Neural cell (in vitro differentiated cells): ENCODE measurements at regions not wholly inside any gene's neighbourhood (a gene's known extent, or its start where the extent isn't known, plus 50 kb on each side); places are given as distances from the start of the nearest gene placed in this dataset.

ENCODE experiments used
- H2AFZ ChIP-seq: fragments of 200-600, 300-800 bp; sonication (generic), shearing (Covaris generic); 2 replicates; pipeline ENCODE4 v1.6.0; 2014; ENCODE audit warnings: low read depth, mild to moderate bottlenecking, antibody characterized with exemption, low read length, moderate library complexity
- H3F3A ChIP-seq: fragments of 200-600 bp; shearing (Covaris generic); 2 replicates; pipeline ENCODE4 v1.6.1; 2016; ENCODE audit warnings: mild to moderate bottlenecking, moderate library complexity, mixed read lengths, antibody characterized with exemption, low read length; ENCODE audit not compliant: insufficient read depth, poor library complexity, severe bottlenecking
- H3K27ac ChIP-seq: fragments of 200-600, 300-800 bp; sonication (generic), shearing (Covaris generic); 2 replicates; pipeline ENCODE4 v1.5.1; 2014; ENCODE audit warnings: mild to moderate bottlenecking, low read length, moderate library complexity
- H3K27me3 ChIP-seq: fragments of 300-800, 200-600 bp; sonication (generic), shearing (Covaris generic); 2 replicates; pipeline ENCODE4 v1.6.0; 2014; ENCODE audit warnings: mild to moderate bottlenecking, low read depth, low read length, moderate library complexity; ENCODE audit not compliant: insufficient read depth
- H3K36me3 ChIP-seq: fragments of 300-800, 200-600 bp; sonication (generic), shearing (Covaris generic); 2 replicates; pipeline ENCODE4 v1.5.1; 2014; ENCODE audit warnings: mild to moderate bottlenecking, antibody characterized with exemption, low read length, moderate library complexity; ENCODE audit not compliant: insufficient read depth
- H3K4me2 ChIP-seq: fragments of 300-800, 200-600 bp; sonication (generic), shearing (Covaris generic); 2 replicates; pipeline ENCODE4 v1.6.0; 2014; ENCODE audit warnings: mild to moderate bottlenecking, low read length
- H3K4me3 ChIP-seq: fragments of 300-800, 200-600 bp; sonication (generic), shearing (Covaris generic); 2 replicates; pipeline ENCODE4 v1.5.1; 2014; ENCODE audit warnings: mild to moderate bottlenecking, low read length, moderate library complexity
- H3K79me2 ChIP-seq: fragments of 200-600 bp; shearing (Covaris generic); replicated peaks from 2 replicates; pipeline ENCODE4 v1.6.0; 2014; ENCODE audit warnings: mild to moderate bottlenecking, low read length, moderate library complexity; ENCODE audit not compliant: insufficient read depth
- H3K9ac ChIP-seq: fragments of 300-800, 200-600 bp; sonication (generic), shearing (Covaris generic); 2 replicates; pipeline ENCODE4 v1.6.1; 2016; ENCODE audit warnings: mild to moderate bottlenecking, low read length, mixed read lengths
- H3K9me2 ChIP-seq: fragments of 200-600 bp; shearing (Covaris generic); 2 replicates; pipeline ENCODE4 v1.6.1; 2016; ENCODE audit warnings: mild to moderate bottlenecking, low read length, mixed read lengths; ENCODE audit not compliant: insufficient read depth
- H3K9me3 ChIP-seq: fragments of 200-600, 300-800 bp; sonication (generic), shearing (Covaris generic); 2 replicates; pipeline ENCODE4 v1.6.1; 2016; ENCODE audit warnings: mild to moderate bottlenecking, mixed run types, low read length, moderate library complexity, mixed read lengths
- H4K20me1 ChIP-seq: fragments of 200-600 bp; shearing (Covaris generic); 2 replicates; pipeline ENCODE4 v1.6.1; 2016; ENCODE audit warnings: mild to moderate bottlenecking, mixed run types; ENCODE audit not compliant: insufficient read depth
- EP300 ChIP-seq: fragments of 450-650 bp; conservative IDR thresholded peaks from 2 replicates; pipeline ENCODE4 v1.6.1; 2014; ENCODE audit warnings: antibody characterized with exemption, mild to moderate bottlenecking, moderate library complexity; ENCODE audit not compliant: poor library complexity, severe bottlenecking
- EZH2 ChIP-seq: fragments of 200-600, 300-800 bp; shearing (Covaris generic), sonication (generic); IDR thresholded peaks from 2 replicates; pipeline ENCODE4 v1.6.1; 2014; ENCODE audit warnings: antibody characterized with exemption, low read length, borderline replicate concordance, mild to moderate bottlenecking; ENCODE audit not compliant: insufficient read depth, poor library complexity, severe bottlenecking
- MXI1 ChIP-seq: fragments of 450-650 bp; conservative IDR thresholded peaks from 2 replicates; pipeline ENCODE4 v1.6.1; 2014; ENCODE audit warnings: antibody characterized with exemption, mild to moderate bottlenecking; ENCODE audit not compliant: poor library complexity, severe bottlenecking
- POLR2AphosphoS5 ChIP-seq: IDR thresholded peaks from 2 replicates; pipeline ENCODE4 v1.6.1; 2012
- RAD21 ChIP-seq: fragments of 450-650 bp; conservative IDR thresholded peaks from 2 replicates; pipeline ENCODE4 v1.6.1; 2014; ENCODE audit warnings: antibody characterized with exemption, mild to moderate bottlenecking, moderate library complexity
- SMC3 ChIP-seq: fragments of 450-650 bp; conservative IDR thresholded peaks from 2 replicates; pipeline ENCODE4 v1.6.1; 2014; ENCODE audit warnings: antibody characterized with exemption, mild to moderate bottlenecking, moderate library complexity; ENCODE audit not compliant: poor library complexity
- TAF1 ChIP-seq: IDR thresholded peaks from 2 replicates; pipeline ENCODE4 v1.6.1; 2012; ENCODE audit warnings: low read depth
- TF ChIP-seq, protein P1 (sequence below): fragments of 450-650 bp; IDR thresholded peaks from 2 replicates; pipeline ENCODE4 v1.5.1; 2014; ENCODE audit warnings: antibody characterized with exemption, mild to moderate bottlenecking, moderate library complexity; ENCODE audit not compliant: poor library complexity, severe bottlenecking
- TF ChIP-seq, protein P2 (sequence below): IDR thresholded peaks from 2 replicates; pipeline ENCODE4 v1.6.1; 2012; ENCODE audit warnings: borderline replicate concordance

DNA sequence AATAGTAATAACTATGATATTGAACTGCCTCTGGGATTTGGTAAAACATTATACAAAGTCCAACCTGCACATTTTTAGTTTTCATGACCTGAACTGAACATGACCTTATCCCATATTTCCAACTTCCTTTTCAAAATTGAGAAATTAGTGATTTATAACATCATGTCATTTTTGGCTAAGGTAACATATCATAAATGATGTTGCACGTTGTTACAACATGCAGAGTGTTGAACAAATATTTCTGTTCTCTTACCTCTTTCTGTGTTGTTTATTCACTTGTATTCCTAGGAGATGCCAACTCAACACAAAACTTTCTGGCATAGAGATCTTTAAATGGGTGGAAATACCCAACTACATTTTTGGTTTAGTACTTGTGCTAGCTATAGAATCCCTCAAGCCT is 496.0 kb downstream of the SLC6A15 start:
- H3K9me3 ChIP-seq = no peaks in the 10 kb centered on the region
- no peak overlapping the region for H3K4me2 ChIP-seq
- H3K9ac ChIP-seq = no peak overlapping the region
- TF ChIP-seq MXI1 (no peak), POLR2AphosphoS5 (no peak), EZH2 (no peak), TAF1 (no peak), EP300 (no peak)
- TF ChIP-seq, protein P1, sequence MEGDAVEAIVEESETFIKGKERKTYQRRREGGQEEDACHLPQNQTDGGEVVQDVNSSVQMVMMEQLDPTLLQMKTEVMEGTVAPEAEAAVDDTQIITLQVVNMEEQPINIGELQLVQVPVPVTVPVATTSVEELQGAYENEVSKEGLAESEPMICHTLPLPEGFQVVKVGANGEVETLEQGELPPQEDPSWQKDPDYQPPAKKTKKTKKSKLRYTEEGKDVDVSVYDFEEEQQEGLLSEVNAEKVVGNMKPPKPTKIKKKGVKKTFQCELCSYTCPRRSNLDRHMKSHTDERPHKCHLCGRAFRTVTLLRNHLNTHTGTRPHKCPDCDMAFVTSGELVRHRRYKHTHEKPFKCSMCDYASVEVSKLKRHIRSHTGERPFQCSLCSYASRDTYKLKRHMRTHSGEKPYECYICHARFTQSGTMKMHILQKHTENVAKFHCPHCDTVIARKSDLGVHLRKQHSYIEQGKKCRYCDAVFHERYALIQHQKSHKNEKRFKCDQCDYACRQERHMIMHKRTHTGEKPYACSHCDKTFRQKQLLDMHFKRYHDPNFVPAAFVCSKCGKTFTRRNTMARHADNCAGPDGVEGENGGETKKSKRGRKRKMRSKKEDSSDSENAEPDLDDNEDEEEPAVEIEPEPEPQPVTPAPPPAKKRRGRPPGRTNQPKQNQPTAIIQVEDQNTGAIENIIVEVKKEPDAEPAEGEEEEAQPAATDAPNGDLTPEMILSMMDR = no peak
- no peaks in the 10 kb centered on the region for H3K36me3 ChIP-seq
- H3K79me2 ChIP-seq = no peaks in the 10 kb centered on the region
- no peak overlapping the region for H3K27ac ChIP-seq
- no peak overlapping the region for H3K4me3 ChIP-seq
- no peaks in the 10 kb centered on the region for H3K27me3 ChIP-seq
- H3F3A ChIP-seq = no peaks in the 10 kb centered on the region
- H2AFZ ChIP-seq = no peak overlapping the region
- no peaks in the 10 kb centered on the region for H3K9me2 ChIP-seq
- H4K20me1 ChIP-seq = no peaks in the 10 kb centered on the region

DNA sequence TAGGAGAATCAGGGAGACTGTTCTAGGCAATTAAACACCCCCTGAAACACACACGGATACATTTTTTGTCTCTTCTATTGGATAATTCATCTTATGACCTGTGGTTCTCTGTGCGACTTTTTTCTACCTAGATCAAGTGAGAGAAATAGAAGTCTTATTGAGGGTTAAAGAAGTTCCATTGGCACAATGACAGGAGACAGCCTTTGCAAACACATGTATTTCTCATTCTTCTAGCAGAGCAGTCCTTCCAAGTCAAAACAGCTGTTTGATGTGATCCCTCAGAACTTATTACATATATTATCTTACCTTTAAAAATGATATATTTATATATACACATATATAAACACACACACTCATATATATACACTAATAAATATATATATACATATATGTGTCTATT is 496.7 kb downstream of the SLC6A15 start:
- no peak overlapping the region for H3K4me3 ChIP-seq
- no peak overlapping the region for H3K27ac ChIP-seq
- H3K79me2 ChIP-seq = no peaks in the 10 kb centered on the region
- H4K20me1 ChIP-seq = no peaks in the 10 kb centered on the region
- no peaks in the 10 kb centered on the region for H3F3A ChIP-seq
- no peaks in the 10 kb centered on the region for H3K9me3 ChIP-seq
- no peak overlapping the region for H2AFZ ChIP-seq
- H3K9me2 ChIP-seq = no peaks in the 10 kb centered on the region
- TF ChIP-seq, protein P2, sequence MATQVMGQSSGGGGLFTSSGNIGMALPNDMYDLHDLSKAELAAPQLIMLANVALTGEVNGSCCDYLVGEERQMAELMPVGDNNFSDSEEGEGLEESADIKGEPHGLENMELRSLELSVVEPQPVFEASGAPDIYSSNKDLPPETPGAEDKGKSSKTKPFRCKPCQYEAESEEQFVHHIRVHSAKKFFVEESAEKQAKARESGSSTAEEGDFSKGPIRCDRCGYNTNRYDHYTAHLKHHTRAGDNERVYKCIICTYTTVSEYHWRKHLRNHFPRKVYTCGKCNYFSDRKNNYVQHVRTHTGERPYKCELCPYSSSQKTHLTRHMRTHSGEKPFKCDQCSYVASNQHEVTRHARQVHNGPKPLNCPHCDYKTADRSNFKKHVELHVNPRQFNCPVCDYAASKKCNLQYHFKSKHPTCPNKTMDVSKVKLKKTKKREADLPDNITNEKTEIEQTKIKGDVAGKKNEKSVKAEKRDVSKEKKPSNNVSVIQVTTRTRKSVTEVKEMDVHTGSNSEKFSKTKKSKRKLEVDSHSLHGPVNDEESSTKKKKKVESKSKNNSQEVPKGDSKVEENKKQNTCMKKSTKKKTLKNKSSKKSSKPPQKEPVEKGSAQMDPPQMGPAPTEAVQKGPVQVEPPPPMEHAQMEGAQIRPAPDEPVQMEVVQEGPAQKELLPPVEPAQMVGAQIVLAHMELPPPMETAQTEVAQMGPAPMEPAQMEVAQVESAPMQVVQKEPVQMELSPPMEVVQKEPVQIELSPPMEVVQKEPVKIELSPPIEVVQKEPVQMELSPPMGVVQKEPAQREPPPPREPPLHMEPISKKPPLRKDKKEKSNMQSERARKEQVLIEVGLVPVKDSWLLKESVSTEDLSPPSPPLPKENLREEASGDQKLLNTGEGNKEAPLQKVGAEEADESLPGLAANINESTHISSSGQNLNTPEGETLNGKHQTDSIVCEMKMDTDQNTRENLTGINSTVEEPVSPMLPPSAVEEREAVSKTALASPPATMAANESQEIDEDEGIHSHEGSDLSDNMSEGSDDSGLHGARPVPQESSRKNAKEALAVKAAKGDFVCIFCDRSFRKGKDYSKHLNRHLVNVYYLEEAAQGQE = no peak
- TF ChIP-seq POLR2AphosphoS5 = no peak
- no peak for TF ChIP-seq EZH2
- no peak for TF ChIP-seq RAD21
- no peak for TF ChIP-seq MXI1
- TF ChIP-seq SMC3 = no peak
- TF ChIP-seq EP300 = no peak
- TF ChIP-seq, protein P1 = no peak
- no peak for TF ChIP-seq TAF1
- H3K27me3 ChIP-seq = no peaks in the 10 kb centered on the region
- H3K4me2 ChIP-seq = no peak overlapping the region
- no peaks in the 10 kb centered on the region for H3K36me3 ChIP-seq
- no peak overlapping the region for H3K9ac ChIP-seq
